HCT116 (cell line): ENCODE measurements at regions not wholly inside any gene's neighbourhood (a gene's known extent, or its start where the extent isn't known, plus 50 kb on each side); places are given as distances from the start of the nearest gene placed in this dataset.

ENCODE experiments used
- ATAC-seq: fragments of 200-7000 bp; cut with Tn5 transposase; 2 replicates; pipeline ENCODE4 v1.9.1; 2020; ENCODE audit warnings: mild to moderate bottlenecking, moderate library complexity
- BruUV-seq: library from RNA; stranded (reverse); fragments of 400-500 nt; replicated peaks from 2 replicates; lab custom pipeline; 2021; lab: Mats Ljungman, UMichigan
- CTCF ChIA-PET: fragments of 300-600 bp; sonication (Branson Sonifier 250); formaldehyde crosslinking; loops from one replicate; lab custom pipeline; 2021; ENCODE audit warnings: antibody characterized with exemption; lab: Charles Lee
- POLR2A ChIA-PET: fragments of 300-600, 350-600 bp; sonication (Branson Sonifier 250); formaldehyde crosslinking; loops from one replicate; lab custom pipeline; 2021; ENCODE audit warnings: antibody characterized with exemption; lab: Charles Lee
- RAD21 ChIA-PET, 2 experiments: fragments of 300-600 bp; sonication (Branson Sonifier 250); formaldehyde crosslinking; loops; one replicate each; lab custom pipeline; 2023; ENCODE audit warnings: low total read pairs in 2 of 2; ENCODE audit not compliant: uncharacterized antibody in 2 of 2, unreplicated experiment in 2 of 2, low non-redundant PET in 1 of 2; lab: Charles Lee
- DNase-seq: peaks from one replicate; pipeline ENCODE4 v3.0.0-alpha.2; 2010; ENCODE audit warnings: low read depth, low spot score
- H2AFZ ChIP-seq: fragments of 200-600 bp; shearing (Covaris generic), sonication (generic); 2 replicates; pipeline ENCODE4 v1.6.1; 2017; ENCODE audit warnings: low read depth, mixed run types, mixed read lengths, antibody characterized with exemption, low read length; ENCODE audit not compliant: poor library complexity, severe bottlenecking
- H3K27ac ChIP-seq: 2 replicates; pipeline ENCODE4 v1.5.1; 2012; ENCODE audit warnings: low read depth, low read length
- H3K27me3 ChIP-seq: fragments of 200-600 bp; sonication (generic); 2 replicates; pipeline ENCODE4 v1.6.1; 2016; ENCODE audit warnings: mixed run types, low read length, mixed read lengths; ENCODE audit not compliant: insufficient read depth
- H3K36me3 ChIP-seq, 2 experiments: fragments of 200-500 bp in 1 of 2; fragments of 200-600 bp in 1 of 2; sonication (Bioruptor generic) in 1 of 2; sonication (generic) in 1 of 2; 2 replicates each; pipeline versions ENCODE4 v1.5.1 to v1.6.1; 2014 to 2016; ENCODE audit warnings: low read length in 2 of 2, inconsistent platforms in 1 of 2, mixed read lengths in 1 of 2, mixed run types in 1 of 2; ENCODE audit not compliant: insufficient read depth in 2 of 2, control insufficient read depth in 1 of 2
- H3K4me1 ChIP-seq, 2 experiments: fragments of 200-600 bp in 1 of 2; sonication (generic) in 1 of 2; 2 replicates each; pipeline versions ENCODE4 v1.5.1 to v1.6.1; 2012 to 2017; ENCODE audit warnings: low read length in 2 of 2, inconsistent platforms in 1 of 2, mild to moderate bottlenecking in 1 of 2, mixed read lengths in 1 of 2, mixed run types in 1 of 2, moderate library complexity in 1 of 2; ENCODE audit not compliant: insufficient read depth in 2 of 2, control insufficient read depth in 1 of 2
- H3K4me2 ChIP-seq: fragments of 200-600 bp; sonication (generic); 2 replicates; pipeline ENCODE4 v1.6.1; 2017; ENCODE audit warnings: mixed run types, low read length, mixed read lengths
- H3K4me3 ChIP-seq, 2 experiments: fragments of 200-600 bp in 1 of 2; sonication (generic) in 1 of 2; replicated peaks in 1 of 2; 2 replicates each; pipeline ENCODE4 v1.5.1; 2011 to 2016; ENCODE audit warnings: low read length in 2 of 2, control low read depth in 1 of 2, low read depth in 1 of 2, mild to moderate bottlenecking in 1 of 2, mixed read lengths in 1 of 2, mixed run types in 1 of 2
- H3K79me2 ChIP-seq: fragments of 200-600 bp; sonication (generic); 2 replicates; pipeline ENCODE4 v1.6.1; 2017; ENCODE audit warnings: mild to moderate bottlenecking, mixed run types, low read length, moderate library complexity, mixed read lengths; ENCODE audit not compliant: insufficient read depth
- H3K9ac ChIP-seq: fragments of 200-600 bp; sonication (generic); 2 replicates; pipeline ENCODE4 v1.6.1; 2016; ENCODE audit warnings: low read length, mixed read lengths
- H3K9me2 ChIP-seq: fragments of 200-600 bp; sonication (generic), shearing (Covaris generic); 2 replicates; pipeline ENCODE4 v1.6.1; 2017; ENCODE audit warnings: mixed run types, mild to moderate bottlenecking, moderate library complexity; ENCODE audit not compliant: insufficient read depth
- H3K9me3 ChIP-seq, 2 experiments: fragments of 200-500 bp in 1 of 2; fragments of 200-600 bp in 1 of 2; sonication (Bioruptor generic) in 1 of 2; sonication (generic) in 1 of 2; 2 replicates each; pipeline ENCODE4 v1.6.1; 2014 to 2017; ENCODE audit warnings: low read length in 2 of 2, mixed read lengths in 2 of 2, inconsistent platforms in 1 of 2, low read depth in 1 of 2, mild to moderate bottlenecking in 1 of 2, mixed run types in 1 of 2, moderate library complexity in 1 of 2; ENCODE audit not compliant: control insufficient read depth in 1 of 2, insufficient read depth in 1 of 2
- H4K20me1 ChIP-seq: fragments of 200-600 bp; sonication (generic), shearing (Covaris generic); 2 replicates; pipeline ENCODE4 v1.6.1; 2017; ENCODE audit warnings: mixed run types, mild to moderate bottlenecking, moderate library complexity; ENCODE audit not compliant: insufficient read depth
- ATF3 ChIP-seq: IDR thresholded peaks from 2 replicates; pipeline ENCODE4 v1.6.1; 2012
- CEBPB ChIP-seq: IDR thresholded peaks from 2 replicates; pipeline ENCODE4 v1.6.1; 2012; ENCODE audit warnings: low read depth
- CTCF ChIP-seq, 3 experiments: fragments of 200-600 bp in 1 of 3; sonication (generic) in 1 of 3; IDR thresholded peaks in 2 of 3; conservative IDR thresholded peaks in 1 of 3; 2 replicates each; pipeline ENCODE4 v1.5.1; 2012 to 2017; ENCODE audit warnings: low read depth in 2 of 3, low read length in 2 of 3, antibody characterized with exemption in 1 of 3, borderline replicate concordance in 1 of 3, control low read depth in 1 of 3, mild to moderate bottlenecking in 1 of 3, mixed read lengths in 1 of 3, mixed run types in 1 of 3, moderate library complexity in 1 of 3; ENCODE audit not compliant: insufficient read depth in 1 of 3
- EGR1 ChIP-seq: IDR thresholded peaks from 2 replicates; pipeline ENCODE4 v1.6.1; 2012; ENCODE audit warnings: low read depth
- JUND ChIP-seq: IDR thresholded peaks from 2 replicates; pipeline ENCODE4 v1.6.1; 2012
- RAD21 ChIP-seq: IDR thresholded peaks from 2 replicates; pipeline ENCODE4 v1.6.1; 2012; ENCODE audit warnings: low read depth, mild to moderate bottlenecking
- REST ChIP-seq: IDR thresholded peaks from 2 replicates; pipeline ENCODE4 v1.6.1; 2012; ENCODE audit warnings: low read depth
- SIN3A ChIP-seq: IDR thresholded peaks from 2 replicates; pipeline ENCODE4 v1.6.1; 2012; ENCODE audit warnings: low read depth
- SP1 ChIP-seq: IDR thresholded peaks from 2 replicates; pipeline ENCODE4 v1.6.1; 2012; ENCODE audit warnings: low read depth
- YY1 ChIP-seq: IDR thresholded peaks from 2 replicates; pipeline ENCODE4 v1.6.1; 2011; ENCODE audit warnings: low read length, low read depth, moderate library complexity, mild to moderate bottlenecking; ENCODE audit not compliant: insufficient replicate concordance; ENCODE audit errors: extremely low read depth
- ZBTB33 ChIP-seq: IDR thresholded peaks from 2 replicates; pipeline ENCODE4 v1.6.1; 2011; ENCODE audit warnings: mild to moderate bottlenecking, low read length, moderate library complexity; ENCODE audit not compliant: insufficient replicate concordance; ENCODE audit errors: extremely low read depth
- ZNF274 ChIP-seq: fragments of 200-500 bp; sonication (Bioruptor generic); IDR thresholded peaks from 2 replicates; pipeline ENCODE4 v1.6.1; 2014; ENCODE audit warnings: mild to moderate bottlenecking, low read depth, low read length, inconsistent platforms
- intact Hi-C: fragments of 100-400 bp; cut with micrococcal nuclease; formaldehyde crosslinking; loops from 2 replicates; pipeline ENCODE4 v1.10.0; 2022

GRCh38 chr11:115996808-115997188 lies 492.6 kb upstream of the CADM1 start:
- no peak overlapping the region for H3K4me2 ChIP-seq
- no peaks in the 10 kb centered on the region for H3K36me3 ChIP-seq
- no peaks in the 10 kb centered on the region for H3K9me2 ChIP-seq
- no peaks in the 10 kb centered on the region; a peak in 1 of 4 replicates for H3K9me3 ChIP-seq
- H3K27me3 ChIP-seq, result no peaks in the 10 kb centered on the region
- no peaks in the 10 kb centered on the region for H4K20me1 ChIP-seq
- H3K4me3 ChIP-seq, result no peak overlapping the region
- H3K79me2 ChIP-seq, result no peaks in the 10 kb centered on the region
- no peak overlapping the region for H3K9ac ChIP-seq
- no TSS peak for BruUV-seq
- ChIA-PET POLR2A (no interaction called here), CTCF (no interaction called here), RAD21 (no interaction called here)
- no peak for ATAC-seq
- intact Hi-C loops, result no loop called here
- no peak overlapping the region for H3K27ac ChIP-seq
- DNase-seq, result no peak
- TF ChIP-seq SIN3A, result no peak
- TF ChIP-seq YY1, result no peak
- TF ChIP-seq CEBPB, result no peak
- TF ChIP-seq REST, result no peak
- no peak for TF ChIP-seq EGR1
- TF ChIP-seq SP1, result no peak
- TF ChIP-seq ZBTB33, result no peak
- no peak for TF ChIP-seq RAD21
- TF ChIP-seq ZNF274, result no peak
- no peak for TF ChIP-seq ATF3
- TF ChIP-seq CTCF (IDR thresholded peaks at IDR 0.05 in 2 of 3, conservative IDR thresholded peaks at IDR 0.05 in 1 of 3; ENCODE audit: borderline replicate concordance in 1 of 3, insufficient read depth in 1 of 3, low read depth in 2 of 3, low read length in 2 of 3), result no peak
- TF ChIP-seq JUND, result no peak
- TF ChIP-seq, all 23 proteins: peak for 0
- no peak overlapping the region for H2AFZ ChIP-seq
- H3K4me1 ChIP-seq, result no peaks in the 10 kb centered on the region
